Choroid plexus epithelial cell (primary cell): ENCODE measurements at regions not wholly inside any gene's neighbourhood (a gene's known extent, or its start where the extent isn't known, plus 50 kb on each side); places are given as distances from the start of the nearest gene placed in this dataset.

Experiments
- DNase-seq: peaks from one replicate; pipeline ENCODE4 v3.0.0-alpha.2; 2010; ENCODE audit warnings: low read depth
- H3K4me3 ChIP-seq: 2 replicates; pipeline ENCODE4 v1.5.1; 2011; ENCODE audit warnings: low read depth, mild to moderate bottlenecking, control low read depth, low read length, moderate library complexity
- CTCF ChIP-seq: conservative IDR thresholded peaks from 2 replicates; pipeline ENCODE4 v1.5.1; 2011; ENCODE audit warnings: low read depth, mild to moderate bottlenecking, control low read depth, inconsistent platforms, low read length, moderate library complexity

GRCh38 chr6:104183816-104184435 is 675.8 kb downstream of the HACE1 start:
- no peak for DNase-seq
- no peak overlapping the region for H3K4me3 ChIP-seq
- no peak for TF ChIP-seq CTCF

- no peak for TF ChIP-seq CTCF
- peak; percentile 77 for DNase-seq
- no peak overlapping the region for H3K4me3 ChIP-seq
These were observed 676.9 kb downstream of the HACE1 start for GRCh38 chr6:104182811-104183210.

GRCh38 chr6:104173668-104174067 is 686.1 kb downstream of the HACE1 start:
- TF ChIP-seq CTCF: no peak
- no peak for DNase-seq

GRCh38 chr6:104170401-104170800 is 689.3 kb downstream of the HACE1 start:
- DNase-seq: no peak
- no peak for TF ChIP-seq CTCF
- no peak overlapping the region for H3K4me3 ChIP-seq

More at GRCh38 chr6:104173668-104174067, 686.1 kb downstream of the HACE1 start:
- H3K4me3 ChIP-seq: no peak overlapping the region

GRCh38 chr6:104166055-104166668 is 693.6 kb downstream of the HACE1 start:
- TF ChIP-seq CTCF: no peak
- DNase-seq: no peak
- no peak overlapping the region for H3K4me3 ChIP-seq

GRCh38 chr6:104162036-104162669 is 697.6 kb downstream of the HACE1 start:
- TF ChIP-seq CTCF: no peak
- no peak overlapping the region for H3K4me3 ChIP-seq
- DNase-seq: peak; percentile 87
